CD4-positive, CD25-positive, alpha-beta regulatory T cell (primary cell): ENCODE measurements at regions not wholly inside any gene's neighbourhood (a gene's known extent, or its start where the extent isn't known, plus 50 kb on each side); places are given as distances from the start of the nearest gene placed in this dataset.
A peak's percentile ranks its signal among the peaks of the same experiment; 100 is the strongest.
"Not testable (repeated sequence)": the region's sequence is repeated elsewhere in the genome, so short reads cannot be mapped to it uniquely, and the experiment has no call there.

Experiments used
- ATAC-seq, 2 donors: fragments of 150-1000 bp; cut with Tn5 transposase; one replicate each; pipeline ENCODE4 v1.10.0; 2021; ENCODE audit warnings: low read depth in 2 of 2, moderate number of reproducible peaks in 2 of 2, moderate library complexity in 1 of 2
- DNase-seq, 3 donors: peaks; one replicate each; pipeline versions ENCODE4 v3.0.0 to v3.0.0-alpha.2; 2012 to 2022; ENCODE audit warnings: mixed read lengths in 1 of 3
- H3K27ac ChIP-seq: one replicate; pipeline ENCODE4 v1.7.0; 2013; ENCODE audit warnings: mild to moderate bottlenecking, low read length; ENCODE audit not compliant: insufficient read depth, poor library complexity, severe bottlenecking
- H3K27me3 ChIP-seq: one replicate; pipeline ENCODE4 v1.7.0; 2013; ENCODE audit warnings: low read length; ENCODE audit not compliant: control insufficient read depth, insufficient read depth
- H3K36me3 ChIP-seq: one replicate; pipeline ENCODE4 v1.7.0; 2013; ENCODE audit warnings: mild to moderate bottlenecking, low read length, moderate library complexity; ENCODE audit not compliant: control insufficient read depth, insufficient read depth
- H3K4me1 ChIP-seq: 2 replicates; pipeline ENCODE4 v1.7.0; 2013; ENCODE audit warnings: mild to moderate bottlenecking, low read length; ENCODE audit not compliant: insufficient read depth, control insufficient read depth, poor library complexity, severe bottlenecking
- H3K4me3 ChIP-seq: one replicate; pipeline ENCODE4 v1.7.0; 2013; ENCODE audit warnings: low read depth, mild to moderate bottlenecking, low read length, moderate library complexity
- H3K9me3 ChIP-seq, 2 experiments: 1 replicate in 1 of 2; 2 replicates in 1 of 2; pipeline ENCODE4 v1.7.0; 2013; ENCODE audit warnings: low read length in 2 of 2, mild to moderate bottlenecking in 1 of 2, moderate library complexity in 1 of 2; ENCODE audit not compliant: control insufficient read depth in 2 of 2
- H3K27ac Mint-ChIP-seq, 3 donors: one replicate each; pipeline ENCODE4 v1.8.0; 2020 to 2022; ENCODE audit warnings: mild to moderate bottlenecking in 3 of 3, mixed read lengths in 3 of 3, moderate library complexity in 2 of 3
- H3K27me3 Mint-ChIP-seq: one replicate; pipeline ENCODE4 v1.8.0; 2022; ENCODE audit warnings: mild to moderate bottlenecking, mixed read lengths
- H3K36me3 Mint-ChIP-seq: one replicate; pipeline ENCODE4 v1.8.0; 2020; ENCODE audit warnings: mixed read lengths
- H3K4me1 Mint-ChIP-seq, 4 donors: one replicate each; pipeline ENCODE4 v1.8.0; 2020 to 2022; ENCODE audit warnings: mixed read lengths in 4 of 4, mild to moderate bottlenecking in 1 of 4
- H3K4me3 Mint-ChIP-seq, 4 donors: one replicate each; pipeline ENCODE4 v1.8.0; 2020 to 2022; ENCODE audit warnings: mild to moderate bottlenecking in 4 of 4, mixed read lengths in 4 of 4, moderate library complexity in 3 of 4
- H3K9me3 Mint-ChIP-seq, 7 donors: one replicate each; pipeline ENCODE4 v1.8.0; 2020 to 2022; ENCODE audit warnings: mixed read lengths in 7 of 7, mild to moderate bottlenecking in 3 of 7, moderate library complexity in 2 of 7

GRCh38 chrX:140633105-140633504 lies 76.5 kb upstream of the LINC00632 start:
- not testable (repeated sequence) for H3K27me3 ChIP-seq, H3K36me3 ChIP-seq, H3K36me3 Mint-ChIP-seq, DNase-seq, H3K9me3 ChIP-seq, H3K27ac ChIP-seq, H3K4me3 Mint-ChIP-seq, H3K4me1 ChIP-seq, ATAC-seq, H3K9me3 Mint-ChIP-seq, H3K4me1 Mint-ChIP-seq, H3K27ac Mint-ChIP-seq, H3K4me3 ChIP-seq, H3K27me3 Mint-ChIP-seq

GRCh38 chrX:140608111-140608510 lies 101.4 kb upstream of the LINC00632 start:
- DNase-seq (no peak), ATAC-seq (no peak)
- H3K4me3 Mint-ChIP-seq = no peak overlapping the region
- H3K4me1 ChIP-seq = no peaks in the 10 kb centered on the region
- H3K27ac Mint-ChIP-seq = no peak overlapping the region
- no peak overlapping the region for H3K27ac ChIP-seq
- H3K9me3 ChIP-seq = no peaks in the 10 kb centered on the region
- H3K36me3 ChIP-seq = no peaks in the 10 kb centered on the region
- no peaks in the 10 kb centered on the region for H3K36me3 Mint-ChIP-seq
- no peaks in the 10 kb centered on the region for H3K4me1 Mint-ChIP-seq
- no peak overlapping the region for H3K4me3 ChIP-seq
- H3K27me3 Mint-ChIP-seq = no peaks in the 10 kb centered on the region
- no peaks in the 10 kb centered on the region for H3K27me3 ChIP-seq
- peaks cover 0 to 6% (median 0%) of the 10 kb centered on the region in 7 donors for H3K9me3 Mint-ChIP-seq

GRCh38 chrX:140602140-140602539 lies 97.3 kb upstream of the SOX3 start:
- Histone ChIP-seq H3K4me3 (no peak overlapping the region), H3K27ac (no peak overlapping the region), H3K9me3 (no peaks in the 10 kb centered on the region), H3K4me1 (no peaks in the 10 kb centered on the region), H3K36me3 (no peaks in the 10 kb centered on the region), H3K27me3 (no peaks in the 10 kb centered on the region)
- H3K36me3 Mint-ChIP-seq = no peaks in the 10 kb centered on the region
- no peaks in the 10 kb centered on the region for H3K4me1 Mint-ChIP-seq
- DNase-seq (no peak), ATAC-seq (no peak)
- peaks cover 6% of the 10 kb centered on the region for H3K27me3 Mint-ChIP-seq
- no peak overlapping the region for H3K27ac Mint-ChIP-seq
- peaks cover 0 to 9% (median 0%) of the 10 kb centered on the region in 7 donors for H3K9me3 Mint-ChIP-seq
- no peak overlapping the region for H3K4me3 Mint-ChIP-seq

- H3K36me3 ChIP-seq = no peaks in the 10 kb centered on the region
- peaks cover 0 to 8% (median 2%) of the 10 kb centered on the region in 7 donors for H3K9me3 Mint-ChIP-seq
- H3K4me1 ChIP-seq = no peaks in the 10 kb centered on the region
- no peak overlapping the region for H3K27ac ChIP-seq
- ATAC-seq = no peak
- no peaks in the 10 kb centered on the region for H3K36me3 Mint-ChIP-seq
- no peaks in the 10 kb centered on the region for H3K4me1 Mint-ChIP-seq
- no peak overlapping the region for H3K4me3 Mint-ChIP-seq
- H3K27me3 Mint-ChIP-seq = peaks cover 6% of the 10 kb centered on the region
- H3K4me3 ChIP-seq = no peak overlapping the region
- no peak overlapping the region for H3K27ac Mint-ChIP-seq
- H3K9me3 ChIP-seq = no peaks in the 10 kb centered on the region
- no peaks in the 10 kb centered on the region for H3K27me3 ChIP-seq
- DNase-seq = no peak
These were observed 95.0 kb upstream of the SOX3 start for GRCh38 chrX:140599851-140600250.

GRCh38 chrX:140589657-140590056 lies 84.8 kb upstream of the SOX3 start:
- Mint-ChIP-seq H3K4me3 (no peak overlapping the region), H3K9me3 (peaks cover 0 to 1% (median 0%) of the 10 kb centered on the region in 7 donors), H3K36me3 (no peaks in the 10 kb centered on the region), H3K27me3 (no peaks in the 10 kb centered on the region), H3K27ac (no peak overlapping the region), H3K4me1 (no peaks in the 10 kb centered on the region)
- H3K27me3 ChIP-seq = no peaks in the 10 kb centered on the region
- no peaks in the 10 kb centered on the region for H3K36me3 ChIP-seq
- ATAC-seq (no peak), DNase-seq (no peak)
- H3K27ac ChIP-seq = no peak overlapping the region
- no peaks in the 10 kb centered on the region for H3K9me3 ChIP-seq
- no peaks in the 10 kb centered on the region for H3K4me1 ChIP-seq
- no peak overlapping the region for H3K4me3 ChIP-seq

GRCh38 chrX:140586951-140587350 lies 82.1 kb upstream of the SOX3 start:
- H3K4me1 Mint-ChIP-seq = no peaks in the 10 kb centered on the region
- H3K27me3 ChIP-seq = no peaks in the 10 kb centered on the region
- DNase-seq (no peak), ATAC-seq (no peak)
- H3K9me3 Mint-ChIP-seq = peaks cover 0 to 1% (median 0%) of the 10 kb centered on the region in 7 donors
- no peaks in the 10 kb centered on the region for H3K36me3 ChIP-seq
- H3K4me1 ChIP-seq = no peaks in the 10 kb centered on the region
- H3K27me3 Mint-ChIP-seq = no peaks in the 10 kb centered on the region
- H3K27ac ChIP-seq = no peak overlapping the region
- no peak overlapping the region for H3K4me3 ChIP-seq
- H3K36me3 Mint-ChIP-seq = no peaks in the 10 kb centered on the region
- H3K27ac Mint-ChIP-seq = no peak overlapping the region
- no peak overlapping the region for H3K4me3 Mint-ChIP-seq
- no peaks in the 10 kb centered on the region for H3K9me3 ChIP-seq

GRCh38 chrX:140580478-140580877 lies 75.6 kb upstream of the SOX3 start:
- Histone ChIP-seq H3K4me3 (no peak overlapping the region), H3K27me3 (no peaks in the 10 kb centered on the region), H3K36me3 (no peaks in the 10 kb centered on the region), H3K27ac (no peak overlapping the region), H3K4me1 (no peaks in the 10 kb centered on the region), H3K9me3 (no peaks in the 10 kb centered on the region)
- ATAC-seq (no peak), DNase-seq (no peak)
- no peaks in the 10 kb centered on the region for H3K27me3 Mint-ChIP-seq
- H3K4me3 Mint-ChIP-seq = no peak overlapping the region
- H3K36me3 Mint-ChIP-seq = no peaks in the 10 kb centered on the region
- H3K9me3 Mint-ChIP-seq = no peaks in the 10 kb centered on the region
- H3K27ac Mint-ChIP-seq = no peak overlapping the region
- no peaks in the 10 kb centered on the region for H3K4me1 Mint-ChIP-seq

- Histone ChIP-seq H3K9me3 (no peaks in the 10 kb centered on the region), H3K27me3 (no peaks in the 10 kb centered on the region), H3K4me1 (no peaks in the 10 kb centered on the region), H3K27ac (no peak overlapping the region), H3K4me3 (no peak overlapping the region), H3K36me3 (no peaks in the 10 kb centered on the region)
- Mint-ChIP-seq H3K36me3 (no peaks in the 10 kb centered on the region), H3K9me3 (peaks cover 0 to 2% (median 0%) of the 10 kb centered on the region in 7 donors), H3K4me1 (no peaks in the 10 kb centered on the region), H3K4me3 (no peak overlapping the region), H3K27ac (no peak overlapping the region), H3K27me3 (no peaks in the 10 kb centered on the region)
- ATAC-seq (no peak), DNase-seq (peak in 1 of 3 donors; percentile 30)
These were observed 67.9 kb upstream of the SOX3 start for GRCh38 chrX:140572724-140573123.
